Testis (tissue), 2 donors: ENCODE measurements at regions not wholly inside any gene's neighbourhood (a gene's known extent, or its start where the extent isn't known, plus 50 kb on each side); places are given as distances from the start of the nearest gene placed in this dataset.

Experiments used
- CTCF ChIP-seq, 3 experiments: fragments of 450-650 bp in 2 of 3; fragments of 200-600 bp in 1 of 3; sonication (generic) in 1 of 3; IDR thresholded peaks; one replicate each; pipeline ENCODE4 v1.5.1; 2016 to 2019; ENCODE audit warnings: antibody characterized with exemption in 3 of 3, mild to moderate bottlenecking in 2 of 3, moderate library complexity in 1 of 3
- POLR2A ChIP-seq: fragments of 450-650 bp; IDR thresholded peaks from one replicate; pipeline ENCODE4 v1.6.1; 2017; ENCODE audit warnings: antibody characterized with exemption, mild to moderate bottlenecking, moderate library complexity

- no peak for TF ChIP-seq CTCF (IDR thresholded peaks at IDR 0.05)
- no peak for TF ChIP-seq POLR2A
These were observed 169.7 kb upstream of the RGS6 start for GRCh38 chr14:71762575-71762974.
